GM19438 (cell line): ENCODE measurements at regions not wholly inside any gene's neighbourhood (a gene's known extent, or its start where the extent isn't known, plus 50 kb on each side); places are given as distances from the start of the nearest gene placed in this dataset.

Experiments used
- ATAC-seq: cut with Tn5 transposase; IDR thresholded peaks from one replicate; pipeline ENCODE4 v1.9.1; 2021; ENCODE audit warnings: low read depth; ENCODE audit not compliant: unreplicated experiment

DNA sequence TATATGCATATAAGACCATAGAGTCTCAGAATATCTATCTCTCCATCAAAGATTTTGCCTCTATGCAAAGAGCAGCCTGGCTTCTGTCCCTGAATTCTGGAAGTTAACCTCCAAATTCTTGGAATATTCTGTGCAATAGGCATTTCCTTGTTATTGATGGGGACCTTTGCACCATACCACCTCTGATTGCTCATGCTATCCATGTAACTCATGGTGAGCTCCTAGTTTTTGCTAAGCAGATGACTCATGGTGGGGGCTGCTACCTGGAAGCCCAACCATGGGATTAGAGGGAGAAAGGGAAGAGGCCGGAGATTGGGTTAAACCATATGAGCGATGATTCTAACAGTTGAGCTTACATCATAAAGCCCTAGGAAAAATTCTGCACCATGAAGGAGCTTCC, 310.2 kb upstream of the FIGN start:
- ATAC-seq, result no peak

DNA sequence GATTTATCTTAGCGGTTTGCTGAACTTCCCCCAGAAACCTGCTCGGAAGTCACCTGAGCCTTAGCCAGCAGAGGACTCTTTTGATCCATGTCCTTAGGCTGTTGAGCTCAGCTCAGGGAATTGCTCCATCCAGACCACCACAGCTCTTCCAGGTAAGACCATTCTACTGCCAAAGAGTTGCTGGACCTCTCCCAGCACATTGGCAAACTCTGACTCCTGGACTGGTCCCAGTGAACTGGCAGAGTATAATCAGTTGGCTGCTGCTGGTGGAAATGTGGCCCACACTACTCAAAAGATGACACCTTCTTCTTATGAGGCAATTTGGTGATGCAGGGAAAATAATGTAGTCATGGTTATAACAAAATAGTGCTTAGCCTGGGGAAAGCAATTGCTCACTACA, 308.8 kb upstream of the FIGN start:
- no peak for ATAC-seq

DNA sequence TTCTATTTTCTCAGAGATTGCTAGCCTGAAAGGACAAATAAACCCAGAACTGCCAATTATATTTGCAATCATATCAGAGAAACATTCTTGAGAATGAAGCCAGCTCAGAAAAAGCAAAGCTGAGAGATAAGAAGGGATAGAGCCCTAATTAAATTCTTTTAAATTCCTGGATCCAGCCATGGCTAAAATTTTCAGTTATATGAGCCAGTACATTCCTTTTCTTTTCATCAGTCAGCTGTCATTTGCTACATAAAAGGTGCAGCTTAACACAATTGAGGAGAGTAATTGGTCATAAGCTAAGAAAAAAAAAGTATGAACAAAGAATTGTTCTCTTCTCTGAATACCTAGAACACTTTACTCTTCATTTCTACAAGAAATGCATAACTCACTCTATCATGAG, 303.5 kb upstream of the FIGN start:
- no peak for ATAC-seq

DNA sequence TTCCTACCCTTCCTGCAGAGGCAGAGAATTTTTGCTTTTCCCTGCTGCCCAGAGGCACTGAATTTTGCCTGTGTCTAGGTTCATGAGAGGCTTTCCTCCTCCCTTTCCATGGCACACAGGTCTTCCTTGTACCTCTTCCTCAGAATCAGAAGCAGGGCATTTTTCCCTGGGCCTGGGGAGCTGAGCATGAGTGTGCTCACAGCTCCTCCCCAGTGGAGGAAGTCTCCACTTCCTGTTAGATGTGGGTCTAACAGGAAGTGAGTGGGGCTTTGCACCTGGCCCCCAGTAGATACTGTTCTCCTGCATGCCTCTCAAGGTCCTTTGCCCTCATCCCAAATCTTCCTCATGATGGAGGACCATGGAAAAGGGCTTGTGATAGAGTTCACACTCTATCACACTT, 297.2 kb upstream of the FIGN start:
- peak; percentile 69 for ATAC-seq

DNA sequence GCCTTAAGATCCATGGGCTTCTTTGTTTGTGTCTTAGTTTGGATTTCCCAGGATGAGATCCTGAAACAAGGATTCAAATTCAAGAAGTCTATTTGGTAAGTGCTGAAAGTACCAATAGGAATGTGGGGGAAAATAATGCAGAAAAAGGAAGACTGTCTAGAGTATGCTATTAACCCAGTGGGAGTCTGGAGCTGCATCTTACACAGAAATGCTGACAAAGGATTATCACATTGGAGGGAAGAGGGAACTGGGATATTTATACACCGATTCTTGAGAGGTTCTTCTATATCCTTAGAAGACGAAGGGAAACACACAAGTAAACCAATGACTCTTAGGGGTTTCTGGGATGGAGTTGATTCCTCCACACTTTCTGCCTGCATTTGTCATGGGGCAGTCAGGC, 294.8 kb upstream of the FIGN start:
- no peak for ATAC-seq

DNA sequence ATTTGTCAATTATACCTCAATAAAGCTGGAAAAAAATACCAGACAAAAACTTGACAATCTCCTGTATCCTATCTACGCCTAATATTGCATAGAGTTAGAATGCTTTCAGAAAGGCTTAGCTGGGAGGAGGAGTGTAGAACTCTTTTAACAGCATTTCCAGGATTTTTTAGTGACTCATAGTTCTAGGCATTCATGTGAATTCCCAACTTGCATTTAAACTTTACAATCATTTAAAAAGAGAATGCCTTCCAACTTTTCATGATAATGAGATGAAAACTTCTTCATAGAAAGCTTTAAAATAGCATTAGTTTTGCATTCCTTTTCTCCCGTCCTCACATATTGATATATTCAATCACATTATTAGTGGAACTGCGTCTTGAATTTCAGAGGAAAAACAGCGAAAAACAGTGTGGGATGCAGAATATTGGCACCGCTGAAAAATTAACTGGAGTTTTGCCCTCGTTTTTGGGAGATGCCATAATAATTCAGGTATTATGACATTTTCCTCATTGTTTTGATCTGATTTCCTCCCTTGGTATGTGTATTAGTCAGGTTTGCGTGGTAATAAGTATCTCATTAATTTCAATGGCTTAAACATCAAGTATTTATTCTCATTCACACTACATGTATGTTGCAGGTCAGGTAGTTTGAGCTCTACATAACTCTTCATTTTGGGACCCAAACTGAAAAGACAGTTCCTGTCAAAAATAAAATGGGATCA, 293.2 kb upstream of the FIGN start:
- no peak for ATAC-seq

DNA sequence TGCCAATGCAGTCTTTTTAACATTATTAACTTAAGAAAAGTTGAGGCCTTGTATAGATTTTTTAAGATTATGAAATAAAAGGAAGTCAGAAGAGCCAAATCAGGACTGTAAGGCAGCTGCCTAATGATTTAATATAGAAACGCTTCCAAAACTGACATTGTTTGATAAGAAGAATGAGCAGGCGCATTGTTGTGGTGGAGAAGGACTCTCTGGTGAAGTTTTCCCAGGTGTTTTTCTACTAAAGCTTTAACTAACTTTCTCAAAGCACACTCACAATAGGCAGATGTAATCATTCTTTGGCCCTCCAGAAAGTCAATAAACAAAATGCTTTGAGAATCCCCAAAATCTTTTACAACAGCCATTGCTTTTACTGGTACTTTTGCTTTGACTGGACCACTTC, 288.6 kb upstream of the FIGN start:
- ATAC-seq, result no peak

DNA sequence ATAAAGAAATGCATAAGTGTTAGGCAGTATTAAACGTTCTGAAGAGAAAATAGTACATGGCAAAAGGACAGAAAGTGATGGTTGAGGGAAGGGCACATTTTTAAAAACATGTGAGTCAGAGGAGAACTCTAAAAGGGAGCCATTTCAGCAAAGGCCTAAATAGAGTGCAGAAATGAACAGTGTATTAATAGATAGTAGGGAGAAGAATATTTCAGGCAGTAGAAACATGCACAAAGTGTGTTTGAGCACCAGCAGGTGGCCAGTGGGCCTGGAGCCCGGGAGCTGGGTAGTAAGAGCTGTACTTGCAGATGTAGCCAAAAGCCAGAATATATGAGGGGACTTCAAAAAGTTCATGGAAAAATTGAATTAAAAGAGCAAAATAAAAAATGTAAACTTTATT, 288.1 kb upstream of the FIGN start:
- ATAC-seq, result no peak

DNA sequence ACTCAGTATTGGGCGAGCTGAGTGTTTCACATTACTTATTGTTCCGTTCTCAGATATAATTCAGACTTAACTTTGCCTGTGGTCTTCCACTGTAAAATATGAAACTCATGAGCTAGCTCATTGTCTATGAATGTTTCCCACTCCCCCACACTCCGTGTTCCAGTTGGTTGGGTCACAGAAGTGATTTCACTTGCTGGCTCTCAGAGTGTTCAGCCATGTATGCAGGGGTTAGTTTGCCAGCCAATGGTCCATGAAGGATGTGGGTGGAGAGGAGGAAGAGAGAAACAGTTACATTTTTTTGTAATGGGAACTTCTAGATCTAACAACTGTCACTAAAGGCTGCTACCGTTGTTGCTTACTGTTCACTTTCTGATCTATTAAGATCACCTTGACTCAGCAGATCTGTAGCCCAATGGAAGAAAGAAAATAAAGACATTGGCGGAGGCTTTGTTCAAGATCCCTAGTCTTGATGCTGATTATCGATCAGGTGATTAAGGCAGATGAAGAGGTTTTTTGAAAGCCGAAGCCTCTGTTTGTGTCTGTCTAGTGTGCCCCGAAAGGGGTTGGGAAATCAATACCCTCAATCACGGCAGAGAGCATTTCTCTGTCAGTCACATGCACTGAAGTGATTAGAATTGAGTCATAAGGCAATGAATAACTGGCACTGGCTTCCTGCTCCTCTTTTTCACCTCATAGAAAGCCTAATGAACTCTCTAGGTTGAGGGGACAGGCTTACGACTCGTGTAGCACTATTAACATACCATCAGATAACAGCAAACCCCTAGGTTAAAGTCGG, 279.7 kb upstream of the FIGN start:
- peak; percentile 96 for ATAC-seq

DNA sequence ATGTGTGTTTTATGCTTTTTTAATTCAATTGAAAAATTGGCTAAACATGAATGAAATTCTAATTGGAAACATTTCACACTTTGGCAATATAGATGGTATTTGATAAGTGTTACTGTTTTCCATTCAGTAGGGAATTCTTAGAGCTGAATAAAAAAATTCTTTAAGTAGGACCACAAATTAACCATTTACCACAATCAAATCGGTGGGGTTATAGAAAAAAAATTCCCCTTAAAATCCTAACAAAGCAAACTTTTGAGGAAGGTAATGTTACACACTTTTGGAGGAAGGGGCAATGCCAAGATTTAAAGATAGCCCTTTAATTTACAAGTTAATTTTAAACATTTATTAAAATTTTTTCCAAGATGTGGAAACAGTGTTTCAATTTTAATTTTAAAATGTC, 279.0 kb upstream of the FIGN start:
- no peak for ATAC-seq

DNA sequence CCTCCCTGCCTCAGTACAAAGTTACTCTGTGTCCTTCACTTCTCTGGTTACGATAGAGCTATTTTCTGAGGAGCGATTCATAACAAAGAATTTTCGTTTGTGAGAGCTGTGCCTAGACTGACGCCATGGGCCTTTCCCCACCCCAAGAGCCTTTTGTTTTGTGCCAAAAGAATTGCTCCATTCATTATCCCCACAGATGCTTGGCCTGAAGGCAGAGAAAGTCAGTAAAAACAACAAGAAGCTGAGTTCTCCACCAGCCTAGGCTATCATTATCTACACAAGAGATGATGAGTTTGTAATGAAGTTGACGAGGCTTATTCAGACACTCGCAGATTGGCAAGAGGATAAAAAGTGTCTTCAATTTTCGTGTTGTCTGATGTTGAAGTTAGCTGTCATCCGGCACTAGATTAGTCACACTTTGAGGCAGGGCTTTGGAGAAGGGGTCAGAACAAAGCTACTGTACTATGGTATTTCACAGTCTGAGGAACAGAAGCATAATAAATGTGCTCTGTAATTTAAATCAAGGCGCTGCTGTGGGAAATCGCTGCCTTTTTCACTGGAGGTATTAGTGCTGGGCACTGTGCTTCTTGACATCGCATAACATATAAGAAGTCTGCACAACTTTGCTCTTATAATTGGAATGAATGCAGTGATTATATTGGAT, 278.4 kb upstream of the FIGN start:
- ATAC-seq, result no peak

DNA sequence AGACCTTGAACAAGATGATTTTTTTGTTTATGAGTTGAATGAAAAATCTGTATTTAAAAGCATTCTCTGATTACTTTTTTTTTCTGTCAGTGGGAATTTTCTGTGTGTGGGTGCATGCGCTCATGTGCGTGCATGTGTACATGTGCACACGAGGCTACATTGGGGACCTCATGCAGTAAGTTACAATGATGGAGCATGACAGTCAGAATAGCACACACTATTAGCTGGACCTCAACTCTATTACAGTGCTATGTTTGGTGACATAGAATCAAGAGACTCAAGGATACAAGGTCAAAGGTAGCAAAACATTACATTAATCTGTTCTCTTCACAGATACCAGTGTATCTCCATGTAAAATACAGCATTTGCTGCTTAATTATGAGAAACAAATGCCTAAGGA, 276.8 kb upstream of the FIGN start:
- no peak for ATAC-seq

DNA sequence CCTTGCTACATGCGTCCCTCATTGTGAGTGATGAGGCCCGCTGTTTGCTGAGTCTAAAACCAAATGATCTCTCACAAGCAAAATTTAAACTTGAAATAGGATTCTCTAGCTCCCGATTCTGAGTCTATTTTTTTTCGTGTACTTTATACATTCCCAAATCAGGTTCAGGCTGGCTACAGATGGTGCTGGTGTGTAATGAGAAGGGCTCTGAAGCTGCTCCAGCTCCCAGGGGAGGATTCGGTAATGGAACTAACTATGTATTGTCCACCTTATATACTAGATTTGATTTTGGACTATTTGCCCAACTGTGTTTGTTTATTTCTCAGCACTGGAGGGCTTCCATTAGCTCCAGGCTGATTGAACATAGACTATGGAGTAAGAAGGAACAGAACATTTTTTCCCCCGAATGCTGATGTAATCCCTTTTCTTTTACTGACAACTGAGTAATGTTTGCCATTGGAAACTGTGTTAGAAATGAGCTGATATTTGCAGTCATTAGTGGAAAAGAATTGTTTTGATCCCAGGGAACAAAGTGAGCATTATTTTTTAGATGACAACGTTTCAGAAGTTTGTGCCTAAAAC, 274.0 kb upstream of the FIGN start:
- ATAC-seq, result no peak

DNA sequence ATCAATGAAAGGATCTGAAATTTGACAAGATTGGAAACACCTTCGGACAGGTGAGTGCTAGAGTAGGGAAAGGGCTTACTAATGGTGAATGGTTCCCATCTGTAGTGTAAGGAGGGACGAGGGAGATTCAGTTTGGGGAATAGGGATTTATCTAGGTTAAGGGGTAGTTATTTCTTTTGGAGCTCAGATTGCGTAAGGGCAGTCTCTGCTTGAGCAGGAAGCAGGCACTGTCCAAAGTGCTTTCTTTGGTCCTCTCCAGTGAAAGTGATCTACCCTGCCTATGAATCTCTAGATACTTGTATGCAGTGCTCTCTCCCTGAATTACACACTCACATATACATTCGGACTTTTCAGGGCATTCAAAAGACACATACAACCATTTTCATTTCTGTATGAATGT, 272.9 kb upstream of the FIGN start:
- no peak for ATAC-seq

DNA sequence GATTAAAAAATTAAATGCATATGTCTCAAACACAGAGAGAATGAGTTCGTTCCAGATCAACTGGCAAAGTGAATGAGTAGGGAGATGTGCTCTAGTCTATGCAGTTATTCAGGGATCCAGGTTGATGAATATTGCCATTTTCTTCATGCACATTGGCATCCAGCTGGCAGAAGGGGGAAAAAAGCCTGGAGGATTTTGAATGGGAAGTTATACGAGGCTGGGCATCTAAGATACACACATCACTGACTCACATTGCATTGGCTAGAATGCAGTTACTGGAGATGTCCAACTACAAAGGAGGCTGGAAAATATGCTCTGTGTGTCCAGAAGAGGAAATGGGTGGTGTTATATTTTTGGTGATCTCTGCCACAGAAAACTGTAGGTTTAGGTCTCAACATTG, 270.9 kb upstream of the FIGN start:
- no peak for ATAC-seq

DNA sequence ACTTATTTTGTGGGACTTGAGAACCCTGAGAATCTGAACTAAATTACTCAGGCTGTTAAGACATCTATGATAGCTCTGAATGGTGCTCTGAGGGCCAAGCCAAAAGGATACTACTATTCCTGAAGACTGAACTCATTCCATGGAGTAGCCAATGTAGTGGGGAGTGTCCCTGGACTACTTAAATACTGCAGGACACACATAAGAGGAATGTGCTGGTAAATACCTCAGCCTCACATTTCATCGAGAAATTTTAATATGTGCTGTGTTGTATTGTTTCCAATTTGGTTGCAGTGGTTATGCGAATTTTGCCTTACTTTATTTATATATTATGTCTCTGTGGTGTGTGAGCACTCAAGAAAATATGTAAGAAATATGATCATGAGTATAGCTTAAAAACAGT, 264.4 kb upstream of the FIGN start:
- no peak for ATAC-seq

DNA sequence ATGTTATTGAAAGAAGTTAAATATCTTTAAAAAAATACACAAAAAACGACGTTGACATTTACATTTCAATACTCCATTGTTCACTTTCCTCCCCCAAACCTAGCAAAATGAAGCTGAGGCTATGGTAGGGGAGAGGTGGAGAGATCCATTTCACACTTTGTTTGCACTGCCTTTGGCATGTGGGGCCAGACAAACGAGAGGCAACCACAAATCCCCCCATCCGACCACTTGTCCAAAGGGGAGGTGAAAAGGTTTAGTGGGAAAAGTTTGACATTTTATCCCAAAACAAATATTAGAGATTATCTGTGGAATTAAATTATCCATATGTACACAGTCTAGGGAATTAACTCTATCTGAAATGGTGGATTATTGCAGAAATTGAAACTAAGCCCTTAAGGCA, 261.7 kb upstream of the FIGN start:
- no peak for ATAC-seq

DNA sequence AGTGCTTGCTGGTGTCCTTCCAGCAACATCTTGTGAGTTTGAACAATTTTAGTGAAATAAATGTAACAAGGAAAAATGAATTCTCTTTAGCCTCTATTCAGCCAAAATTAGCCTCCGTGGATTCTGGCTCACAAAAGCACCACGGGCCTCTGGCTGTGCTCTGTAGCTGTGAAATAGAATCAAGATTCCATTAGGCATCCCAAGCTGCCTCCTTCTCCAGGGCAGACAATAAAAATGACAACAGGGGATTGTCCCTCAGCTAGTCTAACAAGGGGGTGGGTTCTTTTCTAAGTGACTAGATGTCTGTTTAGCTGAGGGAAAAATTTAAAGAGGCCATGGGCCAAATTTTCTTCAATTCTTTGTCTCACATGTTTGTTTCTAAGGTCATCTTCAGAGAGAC, 254.7 kb upstream of the FIGN start:
- ATAC-seq, result no peak

DNA sequence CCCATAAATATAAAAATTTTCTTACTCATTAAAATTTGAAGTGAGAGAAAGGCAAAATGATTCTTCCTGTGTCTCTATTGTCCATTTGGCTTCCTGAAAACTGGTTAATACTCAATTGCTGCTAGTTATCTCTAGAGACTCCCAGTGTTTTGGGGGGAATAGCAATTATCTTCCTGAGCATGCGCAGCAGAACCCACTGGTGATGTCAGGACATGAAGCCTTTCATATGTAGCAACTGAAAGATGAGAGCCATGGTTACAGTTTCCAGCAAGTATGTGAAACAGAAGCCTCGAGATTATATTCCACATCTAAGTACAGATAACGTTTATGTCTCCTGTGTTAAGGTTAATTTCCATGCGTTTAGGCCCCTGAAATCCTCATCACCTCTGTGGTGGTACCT, 254.3 kb upstream of the FIGN start:
- ATAC-seq, result no peak

DNA sequence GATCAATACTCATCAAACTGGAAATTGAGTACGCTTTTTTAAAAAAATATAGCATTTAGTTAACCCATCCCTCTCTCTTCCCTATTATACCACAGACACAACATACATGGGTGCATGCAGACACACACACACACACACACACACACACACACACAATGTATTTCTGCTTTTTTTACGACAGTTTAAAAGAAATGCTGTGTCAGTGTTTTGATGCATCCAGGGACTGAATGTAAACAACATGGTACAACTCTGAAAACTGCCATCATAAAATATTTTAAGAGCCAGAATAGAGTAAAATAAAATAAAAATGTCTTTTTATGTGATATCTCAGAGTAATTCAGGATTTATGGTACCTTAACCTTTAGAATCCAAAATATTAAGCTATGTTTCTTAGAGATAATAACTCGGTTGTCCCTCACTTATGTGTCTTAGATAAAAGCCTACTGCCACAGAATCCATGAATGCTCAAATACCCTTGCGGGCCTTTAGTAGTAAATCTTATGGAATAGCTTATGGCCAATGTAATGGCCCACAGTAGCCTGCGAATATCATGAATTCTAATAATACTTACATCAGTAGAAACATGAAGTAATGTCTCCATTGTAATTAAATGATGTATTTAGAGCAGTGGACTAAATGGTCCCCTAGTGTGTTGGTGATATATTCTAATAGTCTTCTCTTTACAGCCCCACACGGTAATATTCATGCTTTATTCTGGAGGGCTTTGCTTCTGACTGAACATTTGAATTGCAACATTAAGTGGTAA, 251.6 kb upstream of the FIGN start:
- no peak for ATAC-seq

DNA sequence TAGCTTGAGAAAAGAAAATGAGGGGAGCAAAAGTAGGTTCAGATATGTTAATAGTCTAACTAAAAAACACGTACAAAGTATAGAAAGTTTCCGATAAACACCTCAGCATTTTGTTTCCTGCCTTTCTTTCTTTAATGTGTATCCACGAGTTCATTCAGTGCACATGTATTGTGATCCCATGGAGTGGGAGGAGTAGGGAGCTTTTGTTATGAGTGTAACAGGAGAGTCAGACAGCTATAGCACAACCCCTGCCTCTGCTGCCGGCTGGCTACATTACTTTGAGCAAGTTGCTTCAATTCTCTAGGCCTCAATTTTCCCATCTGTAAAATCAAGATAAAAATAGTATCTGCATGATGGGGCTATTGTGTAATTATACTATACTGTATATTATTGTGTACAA, 249.2 kb upstream of the FIGN start:
- no peak for ATAC-seq
